ENCODE measurements at regions not wholly inside any gene's neighbourhood (a gene's known extent, or its start where the extent isn't known, plus 50 kb on each side); places are given as distances from the start of the nearest gene placed in this dataset.

GRCh38 chr5:33254579-33254978, 186.2 kb upstream of the TARS1 start:
- in situ Hi-C loops (cut with HindIII; ENCODE audit: low pct_ligation_motif_present, low sequenced_read_pairs) = no loop called here
- H3K4me3 ChIP-seq (ENCODE audit: low read depth, low read length) = no peak overlapping the region

GRCh38 chr5:33257807-33258429, 182.8 kb upstream of the TARS1 start:
- TF ChIP-seq CTCF (IDR thresholded peaks at IDR 0.05; ENCODE audit: low read depth, low read length, missing control alignments) = no peak
- Histone ChIP-seq H3K4me3 (ENCODE audit: low read depth, low read length) (no peak overlapping the region), H3K27ac (peak overlapping the region; percentile 39), H3K27me3 (replicated peaks) (no peaks in the 10 kb centered on the region), H3K36me3 (replicated peaks) (no peaks in the 10 kb centered on the region)
- in situ Hi-C loops (cut with HindIII; ENCODE audit: low pct_ligation_motif_present, low sequenced_read_pairs) = no loop called here
- peak; percentile 78 for DNase-seq

More at GRCh38 chr5:33254579-33254978, 186.2 kb upstream of the TARS1 start:
- H3K27ac ChIP-seq = no peak overlapping the region
- H3K27me3 ChIP-seq (replicated peaks) = no peaks in the 10 kb centered on the region
- DNase-seq = no peak
- no peaks in the 10 kb centered on the region for H3K36me3 ChIP-seq (replicated peaks)
- no peak for TF ChIP-seq CTCF (IDR thresholded peaks at IDR 0.05; ENCODE audit: low read depth, low read length, missing control alignments)

- DNase-seq = peak; percentile 18
- Histone ChIP-seq H3K36me3 (replicated peaks) (no peaks in the 10 kb centered on the region), H3K27me3 (replicated peaks) (no peaks in the 10 kb centered on the region), H3K27ac (peak overlapping the region; percentile 39), H3K4me3 (ENCODE audit: low read depth, low read length) (no peak overlapping the region)
- in situ Hi-C loops (cut with HindIII; ENCODE audit: low pct_ligation_motif_present, low sequenced_read_pairs) = no loop called here
- TF ChIP-seq CTCF (IDR thresholded peaks at IDR 0.05; ENCODE audit: low read depth, low read length, missing control alignments) = no peak
Observed at GRCh38 chr5:33258553-33258952, 182.2 kb upstream of the TARS1 start.

GRCh38 chr5:33260098-33260497, 180.7 kb upstream of the TARS1 start:
- no peaks in the 10 kb centered on the region for H3K27me3 ChIP-seq (replicated peaks)

GRCh38 chr5:33261305-33261704, 179.5 kb upstream of the TARS1 start:
- H3K4me3 ChIP-seq (ENCODE audit: low read depth, low read length) = no peak overlapping the region
- TF ChIP-seq CTCF (IDR thresholded peaks at IDR 0.05; ENCODE audit: low read depth, low read length, missing control alignments) = no peak
- H3K27me3 ChIP-seq (replicated peaks) = no peaks in the 10 kb centered on the region
- no peaks in the 10 kb centered on the region for H3K36me3 ChIP-seq (replicated peaks)
- in situ Hi-C loops (cut with HindIII; ENCODE audit: low pct_ligation_motif_present, low sequenced_read_pairs) = no loop called here
- H3K27ac ChIP-seq = peak overlapping the region; percentile 64
- DNase-seq = peak; percentile 67

More at GRCh38 chr5:33260098-33260497, 180.7 kb upstream of the TARS1 start:
- H3K27ac ChIP-seq = no peak overlapping the region
- no peak overlapping the region for H3K4me3 ChIP-seq (ENCODE audit: low read depth, low read length)
- in situ Hi-C loops (cut with HindIII; ENCODE audit: low pct_ligation_motif_present, low sequenced_read_pairs) = no loop called here
- no peak for TF ChIP-seq CTCF (IDR thresholded peaks at IDR 0.05; ENCODE audit: low read depth, low read length, missing control alignments)
- peak; percentile 7 for DNase-seq
- H3K36me3 ChIP-seq (replicated peaks) = no peaks in the 10 kb centered on the region

GRCh38 chr5:33261747-33262146, 179.0 kb upstream of the TARS1 start:
- Histone ChIP-seq H3K27ac (peak overlapping the region; percentile 64), H3K27me3 (replicated peaks) (no peaks in the 10 kb centered on the region), H3K36me3 (replicated peaks) (no peaks in the 10 kb centered on the region), H3K4me3 (ENCODE audit: low read depth, low read length) (no peak overlapping the region)
- DNase-seq = no peak
- no peak for TF ChIP-seq CTCF (IDR thresholded peaks at IDR 0.05; ENCODE audit: low read depth, low read length, missing control alignments)
- in situ Hi-C loops (cut with HindIII; ENCODE audit: low pct_ligation_motif_present, low sequenced_read_pairs) = no loop called here

Measured in brain microvascular endothelial cell (primary cell).